Daoy (cell line): ENCODE measurements at regions not wholly inside any gene's neighbourhood (a gene's known extent, or its start where the extent isn't known, plus 50 kb on each side); places are given as distances from the start of the nearest gene placed in this dataset.
"Not testable (repeated sequence)": the region's sequence is repeated elsewhere in the genome, so short reads cannot be mapped to it uniquely, and the experiment has no call there.

Experiments used
- DNase-seq: peaks from one replicate; pipeline ENCODE4 v3.0.0-alpha.2; 2015; ENCODE audit warnings: low read depth

DNA sequence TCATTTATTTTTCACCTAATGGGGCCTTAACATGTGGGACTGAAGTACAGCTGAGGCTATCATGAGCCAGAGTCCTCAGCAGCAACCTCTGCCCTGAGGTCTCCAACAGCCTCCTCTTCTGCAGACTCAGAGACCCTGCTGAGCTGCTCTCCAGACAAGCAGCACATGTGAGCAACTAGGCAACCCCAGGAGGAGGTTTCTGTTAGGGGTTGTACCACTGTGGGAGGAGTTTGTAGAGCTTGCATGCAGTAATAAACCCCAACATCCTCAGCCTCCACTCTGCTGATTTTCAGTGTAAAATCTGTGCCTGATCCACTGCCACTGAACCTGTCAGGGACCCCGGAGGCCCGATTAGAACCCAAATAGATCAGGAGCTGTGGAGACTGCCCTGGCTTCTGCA lies 530.0 kb downstream of the RPIA start:
- DNase-seq: not testable (repeated sequence)

DNA sequence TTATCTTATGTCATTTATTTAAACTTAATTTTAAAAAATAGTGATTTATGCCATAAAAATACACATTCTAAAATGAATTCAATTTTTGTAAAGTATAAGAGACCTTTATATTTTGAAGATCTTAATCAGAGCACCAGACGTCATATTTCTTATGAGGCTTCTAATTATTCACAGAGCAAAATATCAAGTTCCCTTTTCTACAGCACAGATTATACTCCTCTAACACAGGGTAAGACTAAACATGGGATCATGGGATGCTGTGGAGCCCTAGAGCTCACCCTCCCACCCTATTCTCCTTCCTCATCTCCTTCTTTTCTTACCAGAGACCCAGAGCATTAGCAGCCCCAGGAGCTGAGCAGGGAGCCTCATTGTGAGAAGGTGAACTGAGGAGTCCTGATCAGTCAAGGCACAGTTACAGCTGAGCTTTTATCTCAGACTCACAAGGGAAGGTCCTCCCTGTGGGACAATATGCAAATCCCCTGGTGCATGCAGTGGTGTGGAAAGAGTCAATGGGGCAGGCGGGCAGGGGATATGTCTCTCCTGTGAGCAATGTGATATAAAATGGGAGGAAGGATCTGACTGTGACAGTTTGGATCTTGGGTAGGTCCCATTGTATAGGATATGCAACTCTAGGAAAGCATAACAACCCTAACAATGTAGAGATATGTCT lies 530.7 kb downstream of the RPIA start:
- not testable (repeated sequence) for DNase-seq

DNA sequence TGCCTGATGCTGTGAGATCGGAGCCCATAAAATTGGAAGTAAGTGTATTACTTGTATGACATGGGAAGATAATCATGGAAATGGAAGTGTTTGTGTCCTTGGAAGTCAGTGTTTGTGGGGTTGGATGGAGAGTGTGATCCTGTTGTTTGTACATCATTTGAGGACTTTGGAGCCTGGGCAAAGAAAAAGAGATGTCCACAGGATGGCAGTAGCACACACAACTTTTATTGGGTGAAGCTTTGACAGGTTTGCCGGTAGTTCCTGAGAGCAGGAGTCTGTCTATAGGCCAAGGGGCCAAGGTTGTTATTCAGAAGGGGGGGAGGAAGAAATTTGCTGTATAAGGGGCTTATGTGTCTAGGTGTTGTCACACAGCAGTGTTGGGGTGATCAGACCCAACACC lies 533.3 kb downstream of the RPIA start:
- DNase-seq: not testable (repeated sequence)

DNA sequence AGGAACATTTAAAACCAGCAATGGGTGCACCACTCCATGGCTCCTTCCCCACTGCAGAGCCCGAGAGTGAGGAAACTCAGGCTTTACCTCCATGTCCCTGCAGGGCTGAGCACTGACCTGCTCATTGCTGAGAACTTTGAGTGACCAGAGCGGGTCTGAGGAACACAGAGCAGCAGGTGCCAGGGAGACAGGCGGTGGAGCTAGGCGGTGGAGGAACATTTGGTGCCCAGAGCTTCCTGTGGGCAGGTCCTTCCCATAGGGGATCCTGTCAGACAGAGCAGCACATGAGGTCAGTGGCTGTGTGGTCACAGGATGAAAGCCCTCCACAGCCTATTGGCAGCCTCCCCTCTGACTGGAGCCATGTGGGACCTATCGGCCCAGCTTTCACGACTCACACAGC lies 538.5 kb downstream of the RPIA start:
- DNase-seq: not testable (repeated sequence)

DNA sequence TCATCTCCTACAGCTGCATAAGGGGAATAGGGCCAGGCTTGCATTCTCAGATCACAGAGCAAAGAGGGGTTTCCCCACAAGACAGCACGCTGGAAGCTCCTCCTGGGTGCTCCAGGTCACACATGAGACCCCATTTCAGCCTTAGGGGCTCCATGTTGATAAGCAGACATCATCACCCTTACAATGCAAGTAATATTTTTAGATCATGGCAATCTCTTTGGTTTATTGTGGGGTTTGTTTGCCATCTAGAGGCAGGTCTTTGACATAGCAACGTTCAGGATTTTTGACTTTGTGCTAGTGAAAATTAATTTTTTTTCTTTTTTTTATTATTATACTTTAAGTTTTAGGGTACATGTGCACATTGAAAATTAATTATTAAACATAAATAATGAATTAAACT lies 539.8 kb downstream of the RPIA start:
- DNase-seq: not testable (repeated sequence)

DNA sequence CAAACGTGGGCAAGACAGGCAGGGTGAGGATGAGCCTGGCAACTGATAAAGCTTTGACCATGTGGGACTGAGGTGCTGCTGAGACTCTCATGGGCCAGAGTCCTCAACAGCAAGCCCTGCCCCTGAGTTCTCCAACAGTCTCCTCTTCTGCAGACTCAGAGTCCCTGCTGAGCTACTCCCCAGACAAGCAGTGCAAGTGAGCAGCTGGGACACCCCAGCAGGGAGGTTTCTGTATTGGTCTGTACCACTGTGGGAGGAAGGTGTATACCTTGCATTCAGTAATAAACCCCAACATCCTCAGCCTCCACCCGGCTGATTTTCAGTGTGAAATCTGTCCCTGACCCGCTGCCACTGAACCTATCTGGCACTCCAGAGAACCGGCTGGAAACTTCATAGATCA lies 542.5 kb downstream of the RPIA start:
- not testable (repeated sequence) for DNase-seq

DNA sequence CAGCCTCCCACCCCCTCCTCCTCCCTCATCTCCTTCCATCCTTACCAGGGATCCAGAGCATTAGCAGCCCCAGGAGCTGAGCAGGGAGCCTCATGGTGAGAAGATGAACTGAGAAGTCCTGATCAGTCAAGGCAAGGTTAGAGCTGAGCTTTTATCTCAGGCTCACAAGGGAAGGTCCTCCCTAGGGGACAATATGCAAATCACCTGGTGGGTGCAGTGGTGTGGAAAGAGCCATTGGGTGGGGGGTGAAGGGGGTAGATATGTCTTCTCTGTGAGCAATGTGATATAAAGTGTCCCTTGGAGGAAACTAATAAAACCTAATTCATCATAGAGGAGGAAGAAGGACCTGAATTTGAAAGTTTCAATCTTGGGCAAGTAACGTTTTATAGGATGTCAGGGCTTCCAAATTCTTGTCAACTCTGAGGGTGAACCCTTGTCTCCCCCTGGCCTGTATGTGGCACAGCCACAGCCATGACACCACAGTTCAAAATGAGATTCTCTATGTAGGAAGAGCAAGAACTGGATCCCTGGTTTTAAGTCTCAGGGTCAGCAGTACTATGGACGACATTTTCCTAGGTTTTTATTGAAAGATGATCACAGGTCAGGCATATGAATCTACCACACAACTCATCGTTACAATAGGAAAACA lies 543.5 kb downstream of the RPIA start:
- not testable (repeated sequence) for DNase-seq

DNA sequence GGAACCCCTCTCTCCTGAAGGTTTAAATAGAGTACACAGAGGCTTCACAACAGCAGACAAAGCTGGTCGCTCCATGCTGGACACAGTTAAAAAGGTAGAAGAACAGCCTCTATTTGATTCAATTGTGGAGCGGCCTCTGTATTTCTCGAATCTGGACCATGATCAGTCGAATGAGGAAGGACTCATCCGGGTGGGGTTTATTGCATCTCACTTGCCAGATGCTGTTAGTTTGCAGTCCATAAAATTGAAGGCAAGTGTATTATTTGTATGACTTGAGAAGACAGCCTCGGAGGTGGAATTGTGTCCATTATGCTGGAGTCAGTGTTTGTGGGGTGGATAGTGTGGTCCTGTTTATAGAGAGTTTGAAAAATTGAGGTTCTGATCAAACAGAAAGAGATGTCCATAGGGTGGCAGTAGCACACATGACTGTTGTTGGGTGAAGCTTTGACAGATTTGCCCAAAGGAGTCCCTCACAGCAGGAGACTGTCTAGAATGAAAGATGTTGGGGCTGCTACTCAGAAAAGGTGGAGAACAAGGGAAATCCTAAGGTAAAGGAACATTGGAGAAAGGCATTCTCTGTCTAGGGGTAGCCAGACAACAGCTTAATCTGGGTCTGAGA lies 545.5 kb downstream of the RPIA start:
- DNase-seq: not testable (repeated sequence)

DNA sequence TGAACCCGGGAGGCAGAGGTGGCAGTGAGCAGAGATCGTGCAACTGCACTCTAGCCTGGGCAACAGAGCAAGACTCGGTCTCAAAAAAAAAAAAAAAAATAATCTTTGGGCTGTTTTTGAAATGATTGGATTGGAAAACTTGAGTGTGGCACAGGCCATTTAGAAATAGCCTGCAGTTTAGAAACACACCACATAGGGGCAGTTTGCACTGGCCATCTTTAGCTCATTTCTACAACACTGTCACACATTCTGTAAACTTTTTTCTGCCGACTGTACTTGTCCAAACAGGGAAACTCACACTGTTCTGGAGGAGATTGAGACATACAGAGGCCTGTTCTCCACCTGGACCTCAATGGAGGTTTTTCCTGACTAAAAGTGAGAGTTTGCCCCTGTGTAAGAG lies 546.3 kb downstream of the RPIA start:
- not testable (repeated sequence) for DNase-seq

DNA sequence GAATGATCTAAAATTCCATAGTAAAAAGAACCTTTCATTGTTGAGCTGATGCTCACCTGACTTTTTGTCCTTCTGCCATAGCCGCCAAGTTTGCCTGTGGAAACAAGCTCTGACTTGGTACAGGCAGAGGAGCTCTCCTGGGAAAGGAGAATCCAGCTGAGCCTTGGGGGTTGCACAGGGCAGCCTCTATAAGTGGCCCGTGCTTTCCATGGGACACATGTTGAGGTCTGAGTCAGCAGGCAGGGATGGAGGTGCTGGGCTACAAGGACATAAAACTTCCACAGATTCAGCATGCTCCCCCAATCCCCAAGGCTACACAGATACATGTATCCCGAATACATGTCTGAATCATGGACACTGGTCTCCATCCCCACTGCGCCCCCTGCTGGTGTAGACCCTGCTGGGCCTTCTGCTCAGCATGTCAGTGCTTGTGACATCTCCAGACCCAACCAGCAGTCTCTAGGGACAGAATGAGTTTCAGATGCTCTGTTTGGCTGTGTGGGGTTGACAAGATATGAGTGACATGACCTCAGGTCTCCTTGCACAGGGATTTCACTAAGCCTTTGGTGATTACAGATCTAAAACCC lies 551.7 kb downstream of the RPIA start:
- not testable (repeated sequence) for DNase-seq

DNA sequence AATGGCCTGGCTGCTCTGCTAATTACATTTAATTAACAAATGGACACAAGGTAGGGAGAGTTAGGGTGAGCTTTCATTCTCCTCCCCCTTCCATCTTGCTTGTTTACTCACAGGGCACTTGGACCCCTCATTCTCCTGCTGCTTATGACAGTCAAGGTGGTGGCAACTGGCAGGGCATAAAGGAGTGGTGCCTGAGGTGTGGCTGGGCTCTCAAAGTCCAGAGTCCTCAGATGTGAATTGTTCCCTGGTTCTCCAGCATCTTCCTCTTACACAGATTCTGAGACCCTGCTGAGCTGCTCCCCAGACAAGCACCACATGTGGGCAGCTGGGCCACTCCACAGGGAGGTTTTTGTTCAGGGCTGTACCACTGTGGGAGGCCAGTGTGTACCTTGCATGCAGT lies 552.9 kb downstream of the RPIA start:
- not testable (repeated sequence) for DNase-seq

DNA sequence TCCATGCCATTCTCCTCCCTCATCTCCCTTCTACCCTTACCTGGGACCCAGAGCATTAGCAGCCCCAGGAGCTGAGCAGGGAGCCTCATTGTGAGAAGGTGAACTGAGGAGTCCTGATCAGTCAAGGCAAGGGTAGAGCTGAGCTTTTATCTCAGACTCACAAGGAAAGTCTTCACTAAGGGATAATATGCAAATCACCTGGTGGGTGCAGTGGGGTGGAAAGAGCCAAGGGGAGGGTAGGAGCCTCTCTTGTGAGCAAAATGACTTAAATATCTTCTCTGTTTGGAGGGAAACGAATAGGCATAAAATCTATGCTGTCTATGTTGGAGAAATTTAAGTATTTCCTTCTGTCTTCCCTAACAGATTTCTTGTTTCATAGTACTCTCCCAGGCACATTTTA lies 554.0 kb downstream of the RPIA start:
- DNase-seq: not testable (repeated sequence)

DNA sequence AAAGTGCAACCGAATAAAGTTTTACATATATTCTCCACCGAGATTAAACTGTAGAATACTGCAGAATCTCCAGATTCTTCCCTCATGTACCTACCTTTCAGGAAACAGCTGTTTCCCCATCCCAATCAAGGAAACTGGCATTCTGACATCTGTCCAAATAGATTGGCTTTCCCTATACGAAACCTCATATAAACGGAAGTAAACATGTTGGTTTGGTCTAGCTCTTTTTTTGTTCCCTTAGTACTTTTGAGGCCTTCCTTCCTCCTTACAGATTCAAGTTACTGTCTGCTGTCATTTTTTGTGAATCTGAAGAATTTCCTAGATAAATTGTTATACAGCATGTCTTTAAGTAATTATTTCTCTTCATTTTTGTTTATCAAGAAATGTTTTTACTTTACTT lies 554.6 kb downstream of the RPIA start:
- DNase-seq: not testable (repeated sequence)

DNA sequence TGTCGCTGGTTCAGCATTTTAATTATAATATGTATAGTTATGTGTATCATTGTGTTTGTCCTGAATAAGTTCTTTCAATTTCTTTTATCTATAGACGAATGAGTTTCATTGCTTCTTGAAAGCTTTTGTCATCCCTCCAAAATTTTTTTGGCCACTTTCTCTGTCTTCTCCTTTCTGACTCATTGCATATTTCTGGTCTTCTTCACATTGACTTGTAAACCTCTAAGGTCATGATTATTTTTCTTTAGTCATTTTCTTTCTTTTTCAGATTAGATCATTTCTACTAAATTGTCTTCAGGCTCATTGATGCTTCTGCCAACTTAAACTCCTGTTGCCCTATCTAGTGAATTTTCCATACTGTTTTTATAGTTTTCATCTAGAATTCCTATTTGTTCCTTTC lies 555.1 kb downstream of the RPIA start:
- DNase-seq: peak; percentile 47

DNA sequence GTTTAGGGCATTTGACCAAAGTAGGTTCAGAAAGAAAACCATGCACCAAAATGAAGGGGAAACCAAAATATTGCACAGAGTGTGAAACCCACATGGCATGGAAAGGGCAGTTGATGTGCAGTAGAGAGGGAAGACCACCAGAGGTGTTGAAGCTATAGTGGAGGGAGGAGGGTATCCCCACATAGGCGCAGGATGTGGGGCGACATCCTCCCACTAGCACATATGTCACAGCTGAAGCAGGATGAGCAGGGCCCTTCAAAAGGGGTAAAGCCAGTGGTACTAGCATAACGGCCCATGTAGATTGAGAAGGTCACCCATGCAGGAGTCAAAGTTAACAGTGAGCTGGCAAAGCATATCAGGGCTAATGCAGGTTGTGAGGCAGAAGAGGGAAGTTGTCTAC lies 563.5 kb downstream of the RPIA start:
- DNase-seq: not testable (repeated sequence)

DNA sequence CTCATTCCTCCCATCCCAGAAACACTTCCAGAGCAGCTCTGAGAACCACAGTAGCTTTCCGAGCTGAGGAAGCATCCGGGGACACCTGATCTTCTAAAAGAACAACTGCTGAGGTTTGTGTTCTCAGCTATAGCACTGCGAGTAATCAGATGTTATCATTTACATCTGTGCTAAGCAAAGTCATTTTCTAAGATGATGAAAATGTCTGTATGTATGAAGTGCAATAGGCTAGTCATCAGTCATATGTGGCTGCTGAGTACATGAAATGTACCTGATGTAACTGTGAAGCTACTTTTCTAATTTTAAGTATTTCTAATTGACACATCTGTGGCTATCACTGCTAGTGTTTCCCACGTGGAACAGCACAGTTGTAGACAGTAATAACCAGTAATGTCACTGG lies 582.0 kb downstream of the RPIA start:
- DNase-seq: not testable (repeated sequence)

DNA sequence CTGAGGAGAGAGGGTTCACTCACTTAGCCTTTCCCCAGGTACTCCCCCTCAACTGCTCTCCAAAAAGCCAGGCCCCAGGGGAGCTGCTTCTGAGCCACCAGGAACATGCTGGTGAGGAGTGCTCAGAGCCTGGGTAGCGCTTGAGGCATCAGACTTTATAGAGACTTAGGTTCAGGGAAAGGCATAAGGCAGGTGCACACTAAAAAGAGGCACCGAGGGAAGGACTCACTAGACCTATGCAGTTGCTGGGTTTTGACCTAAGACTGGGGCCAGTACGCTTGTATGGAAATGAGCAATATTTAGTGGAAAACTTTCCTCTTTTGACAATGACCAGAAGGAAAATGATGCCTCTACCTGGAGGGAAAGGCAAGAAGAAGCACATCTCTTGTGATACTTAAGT lies 589.1 kb downstream of the RPIA start:
- DNase-seq: not testable (repeated sequence)

DNA sequence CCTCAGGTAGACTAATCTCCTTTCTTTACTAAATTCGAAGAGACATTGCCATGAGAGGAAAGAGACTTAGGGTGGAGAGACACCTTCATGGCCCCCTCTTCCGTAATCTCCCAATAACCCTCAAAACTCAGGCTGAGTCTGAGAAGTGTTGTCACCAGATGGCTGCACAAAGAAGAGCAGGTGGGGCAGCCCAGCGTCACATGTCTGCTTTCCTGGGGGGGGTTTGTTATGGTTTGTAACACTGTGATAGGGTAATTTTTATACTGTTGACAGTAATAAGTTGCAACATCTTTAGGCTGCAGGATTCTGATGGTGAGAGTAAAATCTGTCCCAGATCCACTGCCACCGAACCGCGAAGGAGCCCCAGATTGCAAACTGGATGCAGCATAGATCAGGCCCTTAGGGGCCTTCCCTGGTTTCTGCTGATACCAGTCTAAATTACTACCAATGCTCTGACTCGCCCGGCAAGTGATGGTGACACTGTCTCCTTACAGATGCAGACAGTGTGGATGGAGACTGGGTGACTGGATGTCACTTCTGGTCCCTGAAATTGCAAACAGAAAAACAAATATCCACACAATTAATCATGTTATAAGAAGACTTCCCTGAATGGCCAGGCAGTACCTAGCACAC lies 595.1 kb downstream of the RPIA start:
- not testable (repeated sequence) for DNase-seq

DNA sequence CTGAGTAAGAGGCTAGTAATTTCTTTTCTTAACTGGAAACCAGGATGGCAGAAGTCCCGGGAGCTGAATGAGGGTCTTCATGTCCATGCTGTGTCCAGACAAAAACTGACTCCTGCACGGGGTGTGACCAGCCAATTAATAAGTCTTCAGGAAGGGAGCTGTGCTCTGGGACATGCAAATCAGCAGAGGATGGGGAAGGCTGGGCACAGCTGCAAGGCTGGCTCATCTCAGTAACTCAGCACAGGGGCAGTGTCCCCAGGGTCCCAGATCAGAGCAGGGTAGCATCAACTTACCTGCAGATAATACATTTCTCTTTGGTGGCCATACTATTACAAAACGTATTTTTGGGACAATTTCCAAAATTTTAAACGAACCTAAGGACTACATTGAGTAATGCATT lies 595.6 kb downstream of the RPIA start:
- not testable (repeated sequence) for DNase-seq

DNA sequence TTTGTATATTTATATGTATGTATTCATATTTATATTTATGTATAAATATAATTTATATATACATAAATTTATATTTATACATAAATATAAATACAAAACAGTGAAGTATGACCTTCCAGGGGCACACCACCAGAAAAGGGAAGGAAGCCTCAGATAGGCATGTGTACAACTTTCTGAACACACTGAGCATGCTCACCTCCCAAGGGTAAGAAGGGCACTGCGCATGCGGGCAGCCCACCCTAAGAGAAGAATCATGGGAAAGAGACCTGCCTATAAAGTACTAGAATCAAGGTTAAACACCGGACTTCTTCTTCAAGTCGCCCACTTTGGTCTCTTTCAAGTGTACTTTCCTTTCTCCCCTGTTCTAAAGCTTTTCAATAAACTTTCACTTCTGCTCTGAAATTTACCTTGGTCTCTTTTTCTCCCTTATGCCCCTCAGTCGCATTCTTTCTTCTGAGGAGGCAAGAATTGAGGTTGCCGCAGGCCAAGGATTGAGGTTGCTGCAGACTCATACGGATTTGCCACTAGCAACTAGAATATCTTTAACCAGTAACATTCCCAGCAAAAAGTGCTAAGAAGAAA lies 600.3 kb downstream of the RPIA start:
- DNase-seq: not testable (repeated sequence)

DNA sequence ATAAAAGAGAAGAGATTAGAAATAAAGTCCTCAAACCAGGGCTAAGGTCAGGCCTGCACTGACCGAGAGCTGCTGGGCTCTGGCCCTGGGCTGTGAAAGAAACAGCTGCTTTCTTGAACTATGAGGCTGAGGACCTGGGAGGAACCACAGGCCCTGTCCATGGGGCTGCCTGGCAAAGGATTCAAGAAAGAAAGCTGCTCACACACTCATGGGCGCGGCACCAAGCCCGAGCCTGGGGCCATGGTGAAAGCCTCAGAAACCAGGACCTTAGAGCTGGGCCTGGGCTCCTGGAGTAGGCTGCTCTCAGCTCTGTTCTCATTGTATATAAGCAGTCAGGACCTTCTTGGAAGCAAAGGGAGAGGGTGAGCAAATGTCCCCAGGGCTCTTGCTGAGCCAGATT lies 601.9 kb downstream of the RPIA start:
- not testable (repeated sequence) for DNase-seq

DNA sequence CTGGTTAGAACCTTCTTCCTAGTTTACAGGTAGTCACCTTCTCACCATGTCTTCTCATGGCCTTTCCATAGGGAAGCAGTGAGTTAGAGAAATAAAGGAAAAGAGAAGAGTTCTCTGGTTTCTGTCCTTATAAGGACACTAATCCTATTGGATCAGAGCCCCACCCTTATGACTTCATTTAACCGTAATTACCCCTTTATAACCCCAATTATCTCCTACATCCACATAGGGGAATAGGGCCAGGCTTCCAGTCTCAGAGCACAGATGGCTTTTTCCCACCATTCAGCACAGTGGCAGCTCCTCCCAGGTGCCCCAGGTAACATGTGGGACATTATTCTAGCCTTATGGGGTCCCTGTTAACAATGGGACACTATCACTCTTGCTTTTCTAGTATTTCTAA lies 602.9 kb downstream of the RPIA start:
- DNase-seq: not testable (repeated sequence)
